ENCODE measurements at regions not wholly inside any gene's neighbourhood (a gene's known extent, or its start where the extent isn't known, plus 50 kb on each side); places are given as distances from the start of the nearest gene placed in this dataset.

- TF ChIP-seq, protein P1, sequence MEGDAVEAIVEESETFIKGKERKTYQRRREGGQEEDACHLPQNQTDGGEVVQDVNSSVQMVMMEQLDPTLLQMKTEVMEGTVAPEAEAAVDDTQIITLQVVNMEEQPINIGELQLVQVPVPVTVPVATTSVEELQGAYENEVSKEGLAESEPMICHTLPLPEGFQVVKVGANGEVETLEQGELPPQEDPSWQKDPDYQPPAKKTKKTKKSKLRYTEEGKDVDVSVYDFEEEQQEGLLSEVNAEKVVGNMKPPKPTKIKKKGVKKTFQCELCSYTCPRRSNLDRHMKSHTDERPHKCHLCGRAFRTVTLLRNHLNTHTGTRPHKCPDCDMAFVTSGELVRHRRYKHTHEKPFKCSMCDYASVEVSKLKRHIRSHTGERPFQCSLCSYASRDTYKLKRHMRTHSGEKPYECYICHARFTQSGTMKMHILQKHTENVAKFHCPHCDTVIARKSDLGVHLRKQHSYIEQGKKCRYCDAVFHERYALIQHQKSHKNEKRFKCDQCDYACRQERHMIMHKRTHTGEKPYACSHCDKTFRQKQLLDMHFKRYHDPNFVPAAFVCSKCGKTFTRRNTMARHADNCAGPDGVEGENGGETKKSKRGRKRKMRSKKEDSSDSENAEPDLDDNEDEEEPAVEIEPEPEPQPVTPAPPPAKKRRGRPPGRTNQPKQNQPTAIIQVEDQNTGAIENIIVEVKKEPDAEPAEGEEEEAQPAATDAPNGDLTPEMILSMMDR (IDR thresholded peaks at IDR 0.05; ENCODE audit: poor library complexity): no peak
- no peak for TF ChIP-seq EZH2 (IDR thresholded peaks at IDR 0.05; ENCODE audit: borderline replicate concordance)
Measured at GRCh38 chr12:88736031-88736430, 155.8 kb upstream of the KITLG start.

Measured in hepatocyte (in vitro differentiated cells).